ENCODE measurements at regions not wholly inside any gene's neighbourhood (a gene's known extent, or its start where the extent isn't known, plus 50 kb on each side); places are given as distances from the start of the nearest gene placed in this dataset.

GRCh38 chr3:72139316-72139715, 354.4 kb upstream of the PROK2 start:
- H3K27ac Mint-ChIP-seq = no peak overlapping the region
- POLR2A ChIA-PET (ENCODE audit: partially characterized antibody) = no interaction called here
- no peak overlapping the region for H3K27ac ChIP-seq (ENCODE audit: low read depth, low read length)

GRCh38 chr3:72137865-72138861, 353.2 kb upstream of the PROK2 start:
- Mint-ChIP-seq H3K4me1 (peaks cover 0 to 5% (median 1%) of the 10 kb centered on the region in 4 donors), H3K4me3 (no peak overlapping the region), H3K27me3 (peaks cover 0 to 3% of the 10 kb centered on the region in 2 donors), H3K36me3 (no peaks in the 10 kb centered on the region), H3K9me3 (no peaks in the 10 kb centered on the region), H3K27ac (no peak overlapping the region)
- no peak for DNase-seq
- no peak overlapping the region for H3K4me3 ChIP-seq (ENCODE audit: low read length in 2 of 2)
- H3K4me1 ChIP-seq (ENCODE audit: insufficient read depth, low read length) = peaks cover 12% of the 10 kb centered on the region
- H3K27me3 ChIP-seq (ENCODE audit: insufficient read depth, low read length) = no peaks in the 10 kb centered on the region
- POLR2A ChIA-PET (ENCODE audit: partially characterized antibody) = no interaction called here
- intact Hi-C loops (cut with micrococcal nuclease) = no loop called here
- no peaks in the 10 kb centered on the region for H3K9me3 ChIP-seq (ENCODE audit: control insufficient read depth in 1 of 2, low read length in 2 of 2)
- CTCF ChIA-PET (ENCODE audit: partially characterized antibody) = interaction anchor here (1.3 kb wide), 1 partner anchor 527 kb away, joined by 3 read pairs; no protein-coding TSS in a partner anchor
- no peak overlapping the region for H3K27ac ChIP-seq (ENCODE audit: low read depth, low read length)
- H3K36me3 ChIP-seq (ENCODE audit: insufficient read depth, low read length) = no peaks in the 10 kb centered on the region

More at GRCh38 chr3:72139316-72139715, 354.4 kb upstream of the PROK2 start:
- peaks cover 0 to 2% of the 10 kb centered on the region in 2 donors for H3K27me3 Mint-ChIP-seq
- H3K4me3 ChIP-seq (ENCODE audit: low read length in 2 of 2) = no peak overlapping the region
- no peak overlapping the region for H3K4me3 Mint-ChIP-seq
- H3K4me1 Mint-ChIP-seq = peaks cover 0 to 5% (median 1%) of the 10 kb centered on the region in 4 donors
- peaks cover 12% of the 10 kb centered on the region for H3K4me1 ChIP-seq (ENCODE audit: insufficient read depth, low read length)
- no peaks in the 10 kb centered on the region for H3K27me3 ChIP-seq (ENCODE audit: insufficient read depth, low read length)
- no peaks in the 10 kb centered on the region for H3K36me3 Mint-ChIP-seq
- no peaks in the 10 kb centered on the region for H3K9me3 Mint-ChIP-seq
- H3K36me3 ChIP-seq (ENCODE audit: insufficient read depth, low read length) = no peaks in the 10 kb centered on the region
- CTCF ChIA-PET (ENCODE audit: partially characterized antibody) = no interaction called here
- intact Hi-C loops (cut with micrococcal nuclease) = no loop called here
- H3K9me3 ChIP-seq (ENCODE audit: control insufficient read depth in 1 of 2, low read length in 2 of 2) = no peaks in the 10 kb centered on the region
- DNase-seq = no peak

DNA sequence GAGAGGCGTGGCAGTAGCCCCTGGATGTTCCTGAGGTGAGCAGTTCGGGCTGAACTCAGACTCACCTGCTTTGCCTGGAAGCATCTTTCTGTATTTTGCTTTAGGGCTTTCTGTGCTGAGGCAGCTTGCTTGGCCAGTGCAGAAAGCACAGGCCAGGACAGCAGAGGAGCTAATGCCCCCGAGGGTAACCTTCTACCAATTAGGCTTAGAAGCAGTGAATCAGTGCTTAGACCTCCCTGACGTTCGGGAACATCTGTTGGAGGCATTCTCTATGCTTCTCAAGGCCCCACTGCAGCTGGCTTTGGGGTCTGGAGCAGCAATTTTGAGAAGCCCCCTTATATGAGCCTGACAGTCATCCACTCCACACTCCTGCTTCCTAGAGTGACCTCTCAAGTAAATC, 350.7 kb upstream of the PROK2 start:
- Histone ChIP-seq H3K36me3 (ENCODE audit: insufficient read depth, low read length) (no peaks in the 10 kb centered on the region), H3K27me3 (ENCODE audit: insufficient read depth, low read length) (no peaks in the 10 kb centered on the region), H3K27ac (ENCODE audit: low read depth, low read length) (no peak overlapping the region), H3K9me3 (ENCODE audit: control insufficient read depth in 1 of 2, low read length in 2 of 2) (no peaks in the 10 kb centered on the region), H3K4me3 (ENCODE audit: low read length in 2 of 2) (no peak overlapping the region), H3K4me1 (ENCODE audit: insufficient read depth, low read length) (peaks cover 12% of the 10 kb centered on the region)
- Mint-ChIP-seq H3K27me3 (peaks cover 0 to 3% of the 10 kb centered on the region in 2 donors), H3K4me3 (no peak overlapping the region), H3K9me3 (peaks cover 0 to 2% (median 0%) of the 10 kb centered on the region in 8 donors), H3K4me1 (peaks cover 0 to 5% (median 1%) of the 10 kb centered on the region in 4 donors), H3K36me3 (no peaks in the 10 kb centered on the region), H3K27ac (no peak overlapping the region)
- CTCF ChIA-PET (ENCODE audit: partially characterized antibody) = no interaction called here
- intact Hi-C loops (cut with micrococcal nuclease) = no loop called here
- POLR2A ChIA-PET (ENCODE audit: partially characterized antibody) = no interaction called here
- DNase-seq = no peak

- H3K4me3 Mint-ChIP-seq = no peak overlapping the region
- H3K4me3 ChIP-seq (ENCODE audit: low read length in 2 of 2) = no peak overlapping the region
- H3K36me3 ChIP-seq (ENCODE audit: insufficient read depth, low read length) = no peaks in the 10 kb centered on the region
- peaks cover 0 to 5% (median 1%) of the 10 kb centered on the region in 4 donors for H3K4me1 Mint-ChIP-seq
- ChIA-PET POLR2A (ENCODE audit: partially characterized antibody) (no interaction called here), CTCF (ENCODE audit: partially characterized antibody) (no interaction called here)
- peak overlapping the region in 1 of 7 donors; percentile 29 for H3K27ac Mint-ChIP-seq
- DNase-seq = no peak
- peaks cover 0 to 3% of the 10 kb centered on the region in 2 donors for H3K27me3 Mint-ChIP-seq
- H3K9me3 Mint-ChIP-seq = peaks cover 0 to 4% (median 0%) of the 10 kb centered on the region in 8 donors
- no peaks in the 10 kb centered on the region for H3K36me3 Mint-ChIP-seq
- H3K27ac ChIP-seq (ENCODE audit: low read depth, low read length) = no peak overlapping the region
- no peaks in the 10 kb centered on the region for H3K27me3 ChIP-seq (ENCODE audit: insufficient read depth, low read length)
- intact Hi-C loops (cut with micrococcal nuclease) = no loop called here
- no peaks in the 10 kb centered on the region for H3K9me3 ChIP-seq (ENCODE audit: control insufficient read depth in 1 of 2, low read length in 2 of 2)
- H3K4me1 ChIP-seq (ENCODE audit: insufficient read depth, low read length) = peaks cover 12% of the 10 kb centered on the region
Observed at GRCh38 chr3:72134989-72135451, 350.1 kb upstream of the PROK2 start.

- Histone ChIP-seq H3K4me1 (ENCODE audit: insufficient read depth, low read length) (peaks cover 8% of the 10 kb centered on the region), H3K9me3 (ENCODE audit: control insufficient read depth in 1 of 2, low read length in 2 of 2) (no peaks in the 10 kb centered on the region), H3K27me3 (ENCODE audit: insufficient read depth, low read length) (no peaks in the 10 kb centered on the region), H3K4me3 (ENCODE audit: low read length in 2 of 2) (no peak overlapping the region), H3K36me3 (ENCODE audit: insufficient read depth, low read length) (no peaks in the 10 kb centered on the region), H3K27ac (ENCODE audit: low read depth, low read length) (no peak overlapping the region)
- POLR2A ChIA-PET (ENCODE audit: partially characterized antibody) = no interaction called here
- Mint-ChIP-seq H3K27ac (no peak overlapping the region), H3K27me3 (peaks cover 0 to 3% of the 10 kb centered on the region in 2 donors), H3K4me3 (no peak overlapping the region), H3K9me3 (peaks cover 0 to 4% (median 0%) of the 10 kb centered on the region in 8 donors), H3K4me1 (peaks cover 0 to 5% (median 1%) of the 10 kb centered on the region in 4 donors), H3K36me3 (no peaks in the 10 kb centered on the region)
- DNase-seq = no peak
- CTCF ChIA-PET (ENCODE audit: partially characterized antibody) = no interaction called here
- intact Hi-C loops (cut with micrococcal nuclease) = no loop called here
Observed at GRCh38 chr3:72133329-72134011, 348.5 kb upstream of the PROK2 start.

- H3K4me1 ChIP-seq (ENCODE audit: insufficient read depth, low read length) = no peaks in the 10 kb centered on the region
- ChIA-PET CTCF (ENCODE audit: partially characterized antibody) (no interaction called here), POLR2A (ENCODE audit: partially characterized antibody) (no interaction called here)
- H3K9me3 ChIP-seq (ENCODE audit: control insufficient read depth in 1 of 2, low read length in 2 of 2) = no peaks in the 10 kb centered on the region
- peaks cover 0 to 4% (median 0%) of the 10 kb centered on the region in 8 donors for H3K9me3 Mint-ChIP-seq
- peaks cover 0 to 2% of the 10 kb centered on the region in 2 donors for H3K27me3 Mint-ChIP-seq
- no peak overlapping the region for H3K4me3 Mint-ChIP-seq
- intact Hi-C loops (cut with micrococcal nuclease) = no loop called here
- H3K36me3 Mint-ChIP-seq = no peaks in the 10 kb centered on the region
- H3K4me3 ChIP-seq (ENCODE audit: low read length in 2 of 2) = no peak overlapping the region
- H3K27me3 ChIP-seq (ENCODE audit: insufficient read depth, low read length) = no peaks in the 10 kb centered on the region
- peaks cover 0 to 5% (median 1%) of the 10 kb centered on the region in 4 donors for H3K4me1 Mint-ChIP-seq
- no peaks in the 10 kb centered on the region for H3K36me3 ChIP-seq (ENCODE audit: insufficient read depth, low read length)
- no peak for DNase-seq
- no peak overlapping the region for H3K27ac ChIP-seq (ENCODE audit: low read depth, low read length)
- H3K27ac Mint-ChIP-seq = no peak overlapping the region
Observed at GRCh38 chr3:72131899-72132298, 347.0 kb upstream of the PROK2 start.

GRCh38 chr3:72130565-72130964, 345.6 kb upstream of the PROK2 start:
- POLR2A ChIA-PET (ENCODE audit: partially characterized antibody) = no interaction called here
- Histone ChIP-seq H3K4me3 (ENCODE audit: low read length in 2 of 2) (no peak overlapping the region), H3K4me1 (ENCODE audit: insufficient read depth, low read length) (no peaks in the 10 kb centered on the region), H3K36me3 (ENCODE audit: insufficient read depth, low read length) (no peaks in the 10 kb centered on the region), H3K27me3 (ENCODE audit: insufficient read depth, low read length) (no peaks in the 10 kb centered on the region), H3K9me3 (ENCODE audit: control insufficient read depth in 1 of 2, low read length in 2 of 2) (no peaks in the 10 kb centered on the region), H3K27ac (ENCODE audit: low read depth, low read length) (no peak overlapping the region)
- no peak overlapping the region for H3K27ac Mint-ChIP-seq
- peaks cover 0 to 4% (median 0%) of the 10 kb centered on the region in 8 donors for H3K9me3 Mint-ChIP-seq
- DNase-seq = no peak
- no peaks in the 10 kb centered on the region for H3K36me3 Mint-ChIP-seq
- peaks cover 0 to 3% of the 10 kb centered on the region in 2 donors for H3K27me3 Mint-ChIP-seq
- intact Hi-C loops (cut with micrococcal nuclease) = no loop called here
- CTCF ChIA-PET (ENCODE audit: partially characterized antibody) = no interaction called here
- H3K4me1 Mint-ChIP-seq = peaks cover 0 to 5% (median 1%) of the 10 kb centered on the region in 4 donors
- H3K4me3 Mint-ChIP-seq = no peak overlapping the region

Data from CD4-positive, alpha-beta memory T cell (primary cell).